WTC11 (cell line): ENCODE measurements at regions not wholly inside any gene's neighbourhood (a gene's known extent, or its start where the extent isn't known, plus 50 kb on each side); places are given as distances from the start of the nearest gene placed in this dataset.

Experiments
- ATAC-seq: fragments of 200-7000 bp; cut with Tn5 transposase; 2 replicates; pipeline ENCODE4 v1.10.0; 2021; ENCODE audit warnings: mild to moderate bottlenecking, moderate library complexity
- CTCF ChIA-PET: fragments of 300-600 bp; sonication (Branson Sonifier 250); formaldehyde crosslinking; loops from one replicate; lab custom pipeline; 2021; ENCODE audit warnings: antibody characterized with exemption; lab: Charles Lee
- POLR2A ChIA-PET: fragments of 350-600 bp; sonication (Branson Sonifier 250); formaldehyde crosslinking; loops from one replicate; lab custom pipeline; 2021; ENCODE audit warnings: antibody characterized with exemption; lab: Charles Lee
- DNase-seq: peaks from one replicate; pipeline ENCODE4 v3.0.0; 2021; ENCODE audit warnings: low spot score
- H3K27ac Mint-ChIP-seq: 2 replicates; pipeline ENCODE4 v1.8.0; 2021; ENCODE audit warnings: mixed read lengths
- H3K27me3 Mint-ChIP-seq: 2 replicates; pipeline ENCODE4 v1.8.0; 2021; ENCODE audit warnings: low read depth, mild to moderate bottlenecking, moderate library complexity, mixed read lengths
- H3K36me3 Mint-ChIP-seq: 2 replicates; pipeline ENCODE4 v1.8.0; 2021; ENCODE audit warnings: mixed read lengths
- H3K4me1 Mint-ChIP-seq: 2 replicates; pipeline ENCODE4 v1.8.0; 2022; ENCODE audit warnings: mixed read lengths
- H3K4me3 Mint-ChIP-seq: 2 replicates; pipeline ENCODE4 v1.8.0; 2021; ENCODE audit warnings: mild to moderate bottlenecking, moderate library complexity, mixed read lengths
- H3K9me3 Mint-ChIP-seq: 2 replicates; pipeline ENCODE4 v1.8.0; 2021; ENCODE audit warnings: mixed read lengths
- CREM ChIP-seq: sonication (generic); formaldehyde crosslinking; IDR thresholded peaks from 2 replicates; pipeline ENCODE4 v1.8.1; 2022; ENCODE audit warnings: mild to moderate bottlenecking, missing genetic modification reagents, moderate library complexity
- ELF4 ChIP-seq: sonication (generic); formaldehyde crosslinking; IDR thresholded peaks from 2 replicates; pipeline ENCODE4 v1.8.1; 2022; ENCODE audit warnings: low read depth, mild to moderate bottlenecking, moderate library complexity, missing genetic modification reagents
- FOXJ3 ChIP-seq: sonication (generic); formaldehyde crosslinking; IDR thresholded peaks from 2 replicates; pipeline ENCODE4 v1.9.0; 2021; ENCODE audit warnings: missing genetic modification reagents, mild to moderate bottlenecking, borderline replicate concordance
- FOXK1 ChIP-seq: sonication (generic); formaldehyde crosslinking; IDR thresholded peaks from 2 replicates; pipeline ENCODE4 v1.8.0; 2022; ENCODE audit warnings: mild to moderate bottlenecking, moderate library complexity, missing genetic modification reagents
- FOXP1 ChIP-seq: sonication (generic); formaldehyde crosslinking; IDR thresholded peaks from 2 replicates; pipeline ENCODE4 v1.8.0; 2022; ENCODE audit warnings: missing genetic modification reagents, mild to moderate bottlenecking, moderate library complexity, borderline replicate concordance
- NFATC4 ChIP-seq: fragments of 250-450 bp; sonication (Bioruptor Pico); IDR thresholded peaks from 2 replicates; pipeline ENCODE4 v1.9.0; 2021; ENCODE audit warnings: mild to moderate bottlenecking
- NFYB ChIP-seq: sonication (generic); formaldehyde crosslinking; conservative IDR thresholded peaks from 2 replicates; pipeline ENCODE4 v1.8.0; 2022; ENCODE audit warnings: low read depth, missing genetic modification reagents
- OVOL2 ChIP-seq: fragments of 250-450 bp; sonication (Bioruptor Pico); IDR thresholded peaks from 2 replicates; pipeline ENCODE4 v1.9.0; 2021; ENCODE audit warnings: mild to moderate bottlenecking, borderline replicate concordance
- ZNF121 ChIP-seq: sonication (generic); formaldehyde crosslinking; IDR thresholded peaks from 2 replicates; pipeline ENCODE4 v1.8.0; 2023; ENCODE audit warnings: missing genetic modification reagents
- ZNF138 ChIP-seq: sonication (generic); formaldehyde crosslinking; conservative IDR thresholded peaks from 2 replicates; pipeline ENCODE4 v1.8.1; 2022; ENCODE audit warnings: mild to moderate bottlenecking, moderate library complexity, missing genetic modification reagents
- ZNF263 ChIP-seq: sonication (generic); formaldehyde crosslinking; IDR thresholded peaks from 2 replicates; pipeline ENCODE4 v1.8.1; 2022; ENCODE audit warnings: low read depth, mild to moderate bottlenecking, moderate library complexity, missing genetic modification reagents
- ZNF671 ChIP-seq: fragments of 250-450 bp; sonication (Bioruptor Pico); IDR thresholded peaks from 2 replicates; pipeline ENCODE4 v1.8.0; 2021; ENCODE audit warnings: mild to moderate bottlenecking
- TF ChIP-seq, protein P1 (sequence below): sonication (generic); formaldehyde crosslinking; IDR thresholded peaks from 2 replicates; pipeline ENCODE4 v1.8.0; 2023; ENCODE audit warnings: missing genetic modification reagents, mild to moderate bottlenecking, borderline replicate concordance
- TF ChIP-seq, protein P2 (sequence below): sonication (generic); formaldehyde crosslinking; IDR thresholded peaks from 2 replicates; pipeline ENCODE4 v1.8.1; 2022; ENCODE audit warnings: low read depth, missing genetic modification reagents, borderline replicate concordance
- TF ChIP-seq, protein P3 (sequence below): sonication (generic); formaldehyde crosslinking; IDR thresholded peaks from 2 replicates; pipeline ENCODE4 v1.8.0; 2023; ENCODE audit warnings: mild to moderate bottlenecking, missing genetic modification reagents
- TF ChIP-seq, protein P4 (sequence below): sonication (generic); formaldehyde crosslinking; IDR thresholded peaks from 2 replicates; pipeline ENCODE4 v1.8.1; 2023; ENCODE audit warnings: mild to moderate bottlenecking, moderate library complexity, missing genetic modification reagents

DNA sequence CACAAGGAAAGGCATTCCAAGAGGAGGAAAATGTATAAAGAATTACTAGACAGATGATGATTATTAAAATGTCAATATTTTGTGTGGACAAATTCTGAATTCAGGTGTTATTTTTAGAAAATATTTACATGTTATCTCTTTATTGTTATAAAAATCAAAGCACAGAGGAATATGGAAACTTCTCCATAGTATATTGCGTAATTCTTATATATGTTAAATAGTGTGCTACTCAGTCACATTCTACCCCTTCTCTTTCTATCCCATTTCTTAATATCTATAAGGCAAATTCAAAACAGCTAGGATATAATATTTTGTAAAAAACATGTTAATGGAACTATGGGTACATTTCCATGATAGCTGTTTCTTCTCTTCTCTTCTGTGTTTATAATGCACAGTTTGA, 546.8 kb upstream of the FTMT start (continued):
- TF ChIP-seq, protein P1, sequence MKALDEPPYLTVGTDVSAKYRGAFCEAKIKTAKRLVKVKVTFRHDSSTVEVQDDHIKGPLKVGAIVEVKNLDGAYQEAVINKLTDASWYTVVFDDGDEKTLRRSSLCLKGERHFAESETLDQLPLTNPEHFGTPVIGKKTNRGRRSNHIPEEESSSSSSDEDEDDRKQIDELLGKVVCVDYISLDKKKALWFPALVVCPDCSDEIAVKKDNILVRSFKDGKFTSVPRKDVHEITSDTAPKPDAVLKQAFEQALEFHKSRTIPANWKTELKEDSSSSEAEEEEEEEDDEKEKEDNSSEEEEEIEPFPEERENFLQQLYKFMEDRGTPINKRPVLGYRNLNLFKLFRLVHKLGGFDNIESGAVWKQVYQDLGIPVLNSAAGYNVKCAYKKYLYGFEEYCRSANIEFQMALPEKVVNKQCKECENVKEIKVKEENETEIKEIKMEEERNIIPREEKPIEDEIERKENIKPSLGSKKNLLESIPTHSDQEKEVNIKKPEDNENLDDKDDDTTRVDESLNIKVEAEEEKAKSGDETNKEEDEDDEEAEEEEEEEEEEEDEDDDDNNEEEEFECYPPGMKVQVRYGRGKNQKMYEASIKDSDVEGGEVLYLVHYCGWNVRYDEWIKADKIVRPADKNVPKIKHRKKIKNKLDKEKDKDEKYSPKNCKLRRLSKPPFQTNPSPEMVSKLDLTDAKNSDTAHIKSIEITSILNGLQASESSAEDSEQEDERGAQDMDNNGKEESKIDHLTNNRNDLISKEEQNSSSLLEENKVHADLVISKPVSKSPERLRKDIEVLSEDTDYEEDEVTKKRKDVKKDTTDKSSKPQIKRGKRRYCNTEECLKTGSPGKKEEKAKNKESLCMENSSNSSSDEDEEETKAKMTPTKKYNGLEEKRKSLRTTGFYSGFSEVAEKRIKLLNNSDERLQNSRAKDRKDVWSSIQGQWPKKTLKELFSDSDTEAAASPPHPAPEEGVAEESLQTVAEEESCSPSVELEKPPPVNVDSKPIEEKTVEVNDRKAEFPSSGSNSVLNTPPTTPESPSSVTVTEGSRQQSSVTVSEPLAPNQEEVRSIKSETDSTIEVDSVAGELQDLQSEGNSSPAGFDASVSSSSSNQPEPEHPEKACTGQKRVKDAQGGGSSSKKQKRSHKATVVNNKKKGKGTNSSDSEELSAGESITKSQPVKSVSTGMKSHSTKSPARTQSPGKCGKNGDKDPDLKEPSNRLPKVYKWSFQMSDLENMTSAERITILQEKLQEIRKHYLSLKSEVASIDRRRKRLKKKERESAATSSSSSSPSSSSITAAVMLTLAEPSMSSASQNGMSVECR (CRISPR knock-in tag), result no peak
- TF ChIP-seq, protein P2, sequence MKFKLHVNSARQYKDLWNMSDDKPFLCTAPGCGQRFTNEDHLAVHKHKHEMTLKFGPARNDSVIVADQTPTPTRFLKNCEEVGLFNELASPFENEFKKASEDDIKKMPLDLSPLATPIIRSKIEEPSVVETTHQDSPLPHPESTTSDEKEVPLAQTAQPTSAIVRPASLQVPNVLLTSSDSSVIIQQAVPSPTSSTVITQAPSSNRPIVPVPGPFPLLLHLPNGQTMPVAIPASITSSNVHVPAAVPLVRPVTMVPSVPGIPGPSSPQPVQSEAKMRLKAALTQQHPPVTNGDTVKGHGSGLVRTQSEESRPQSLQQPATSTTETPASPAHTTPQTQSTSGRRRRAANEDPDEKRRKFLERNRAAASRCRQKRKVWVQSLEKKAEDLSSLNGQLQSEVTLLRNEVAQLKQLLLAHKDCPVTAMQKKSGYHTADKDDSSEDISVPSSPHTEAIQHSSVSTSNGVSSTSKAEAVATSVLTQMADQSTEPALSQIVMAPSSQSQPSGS, result no peak
- no peak for TF ChIP-seq ZNF121 (CRISPR knock-in tag)
- TF ChIP-seq, protein P3, sequence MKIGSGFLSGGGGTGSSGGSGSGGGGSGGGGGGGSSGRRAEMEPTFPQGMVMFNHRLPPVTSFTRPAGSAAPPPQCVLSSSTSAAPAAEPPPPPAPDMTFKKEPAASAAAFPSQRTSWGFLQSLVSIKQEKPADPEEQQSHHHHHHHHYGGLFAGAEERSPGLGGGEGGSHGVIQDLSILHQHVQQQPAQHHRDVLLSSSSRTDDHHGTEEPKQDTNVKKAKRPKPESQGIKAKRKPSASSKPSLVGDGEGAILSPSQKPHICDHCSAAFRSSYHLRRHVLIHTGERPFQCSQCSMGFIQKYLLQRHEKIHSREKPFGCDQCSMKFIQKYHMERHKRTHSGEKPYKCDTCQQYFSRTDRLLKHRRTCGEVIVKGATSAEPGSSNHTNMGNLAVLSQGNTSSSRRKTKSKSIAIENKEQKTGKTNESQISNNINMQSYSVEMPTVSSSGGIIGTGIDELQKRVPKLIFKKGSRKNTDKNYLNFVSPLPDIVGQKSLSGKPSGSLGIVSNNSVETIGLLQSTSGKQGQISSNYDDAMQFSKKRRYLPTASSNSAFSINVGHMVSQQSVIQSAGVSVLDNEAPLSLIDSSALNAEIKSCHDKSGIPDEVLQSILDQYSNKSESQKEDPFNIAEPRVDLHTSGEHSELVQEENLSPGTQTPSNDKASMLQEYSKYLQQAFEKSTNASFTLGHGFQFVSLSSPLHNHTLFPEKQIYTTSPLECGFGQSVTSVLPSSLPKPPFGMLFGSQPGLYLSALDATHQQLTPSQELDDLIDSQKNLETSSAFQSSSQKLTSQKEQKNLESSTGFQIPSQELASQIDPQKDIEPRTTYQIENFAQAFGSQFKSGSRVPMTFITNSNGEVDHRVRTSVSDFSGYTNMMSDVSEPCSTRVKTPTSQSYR, result no peak
- no peak for TF ChIP-seq NFYB (CRISPR knock-in tag)
- no peak for TF ChIP-seq FOXK1 (CRISPR knock-in tag)
- no peak for TF ChIP-seq OVOL2 (CRISPR knock-in tag)

DNA sequence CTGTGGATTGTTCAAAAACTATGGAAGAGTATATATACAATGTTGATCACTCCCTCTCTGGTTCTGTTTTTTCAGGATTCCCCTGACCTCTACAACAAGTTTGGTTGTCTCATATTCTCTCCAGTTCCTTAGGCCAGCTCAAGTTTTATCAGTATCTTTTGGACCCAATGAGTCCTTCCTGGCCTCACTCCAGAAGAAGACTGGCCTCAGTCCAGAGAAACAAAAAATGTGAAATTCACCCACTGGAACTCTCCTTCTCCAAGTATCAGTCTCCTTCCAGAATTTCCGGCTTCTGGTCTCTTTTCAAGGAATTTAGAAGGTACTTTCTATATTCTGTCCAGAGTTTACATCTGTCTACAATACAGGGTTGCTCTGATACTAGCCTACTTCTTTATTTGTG, 537.8 kb upstream of the FTMT start:
- H3K36me3 Mint-ChIP-seq, result no peaks in the 10 kb centered on the region
- H3K4me1 Mint-ChIP-seq, result no peaks in the 10 kb centered on the region
- no peak overlapping the region for H3K27ac Mint-ChIP-seq
- TF ChIP-seq NFATC4 (CRISPR knock-in tag) (no peak), ZNF263 (CRISPR knock-in tag) (no peak), CREM (CRISPR knock-in tag) (no peak), FOXJ3 (CRISPR knock-in tag) (no peak), ZNF138 (CRISPR knock-in tag) (no peak), ELF4 (no peak), FOXP1 (CRISPR knock-in tag) (no peak), ZNF671 (CRISPR knock-in tag) (no peak)
- TF ChIP-seq, protein P4, sequence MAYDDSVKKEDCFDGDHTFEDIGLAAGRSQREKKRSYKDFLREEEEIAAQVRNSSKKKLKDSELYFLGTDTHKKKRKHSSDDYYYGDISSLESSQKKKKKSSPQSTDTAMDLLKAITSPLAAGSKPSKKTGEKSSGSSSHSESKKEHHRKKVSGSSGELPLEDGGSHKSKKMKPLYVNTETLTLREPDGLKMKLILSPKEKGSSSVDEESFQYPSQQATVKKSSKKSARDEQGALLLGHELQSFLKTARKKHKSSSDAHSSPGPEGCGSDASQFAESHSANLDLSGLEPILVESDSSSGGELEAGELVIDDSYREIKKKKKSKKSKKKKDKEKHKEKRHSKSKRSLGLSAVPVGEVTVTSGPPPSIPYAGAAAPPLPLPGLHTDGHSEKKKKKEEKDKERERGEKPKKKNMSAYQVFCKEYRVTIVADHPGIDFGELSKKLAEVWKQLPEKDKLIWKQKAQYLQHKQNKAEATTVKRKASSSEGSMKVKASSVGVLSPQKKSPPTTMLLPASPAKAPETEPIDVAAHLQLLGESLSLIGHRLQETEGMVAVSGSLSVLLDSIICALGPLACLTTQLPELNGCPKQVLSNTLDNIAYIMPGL (CRISPR knock-in tag), result no peak
- peaks cover 5% of the 10 kb centered on the region for H3K9me3 Mint-ChIP-seq
- ChIA-PET CTCF (no interaction called here), POLR2A (no interaction called here)
- no peaks in the 10 kb centered on the region for H3K27me3 Mint-ChIP-seq
- DNase-seq, result no peak
- H3K4me3 Mint-ChIP-seq, result no peak overlapping the region
- ATAC-seq, result no peak
